Spleen (tissue), 11 donors: ENCODE measurements at regions not wholly inside any gene's neighbourhood (a gene's known extent, or its start where the extent isn't known, plus 50 kb on each side); places are given as distances from the start of the nearest gene placed in this dataset.
A peak's percentile ranks its signal among the peaks of the same experiment; 100 is the strongest.
"Not testable (repeated sequence)": the region's sequence is repeated elsewhere in the genome, so short reads cannot be mapped to it uniquely, and the experiment has no call there.

Source experiments
- DNase-seq: peaks from one replicate; pipeline ENCODE4 v3.0.0-alpha.2; 2020
- H3K27ac ChIP-seq, 8 donors: fragments of 200-600 bp; sonication (generic) in 7 of 8; 1 replicate in 4 of 8; 2 replicates in 4 of 8; pipeline versions ENCODE4 v1.5.0 to v1.8.0; 2016 to 2021; ENCODE audit warnings: inconsistent platforms in 4 of 8, mild to moderate bottlenecking in 4 of 8, moderate library complexity in 1 of 8
- H3K27me3 ChIP-seq, 7 donors: fragments of 200-600 bp; sonication (generic) in 6 of 7; replicated peaks in 1 of 7; 1 replicate in 4 of 7; 2 replicates in 3 of 7; pipeline versions ENCODE4 v1.5.0 to v1.8.0; 2016 to 2021; ENCODE audit warnings: inconsistent platforms in 3 of 7, mild to moderate bottlenecking in 1 of 7
- H3K36me3 ChIP-seq, 6 donors: fragments of 200-600 bp; sonication (generic) in 5 of 6; 1 replicate in 4 of 6; 2 replicates in 2 of 6; pipeline versions ENCODE4 v1.5.0 to v1.8.0; 2016 to 2021; ENCODE audit warnings: inconsistent platforms in 2 of 6
- H3K4me1 ChIP-seq, 6 donors: fragments of 200-600 bp; sonication (generic) in 5 of 6; 1 replicate in 3 of 6; 2 replicates in 3 of 6; pipeline versions ENCODE4 v1.5.0 to v1.8.0; 2016 to 2021; ENCODE audit warnings: inconsistent platforms in 3 of 6
- H3K4me3 ChIP-seq, 8 donors: fragments of 200-600 bp; sonication (generic) in 7 of 8; 1 replicate in 4 of 8; 2 replicates in 4 of 8; pipeline versions ENCODE4 v1.5.0 to v1.8.0; 2016 to 2021; ENCODE audit warnings: inconsistent platforms in 4 of 8, mild to moderate bottlenecking in 4 of 8, moderate library complexity in 2 of 8
- H3K9me3 ChIP-seq, 8 donors: fragments of 200-600 bp; sonication (generic) in 7 of 8; 1 replicate in 4 of 8; 2 replicates in 4 of 8; pipeline versions ENCODE4 v1.5.0 to v1.8.0; 2016 to 2021; ENCODE audit warnings: inconsistent platforms in 4 of 8
- CTCF ChIP-seq, 11 experiments: fragments of 200-600 bp in 7 of 11; fragments of 450-650 bp in 4 of 11; sonication (generic) in 4 of 11; IDR thresholded peaks in 8 of 11; conservative IDR thresholded peaks in 3 of 11; 1 replicate in 7 of 11; 2 replicates in 4 of 11; pipeline versions ENCODE4 v1.4.0 to v1.8.0; 2016 to 2021; ENCODE audit warnings: antibody characterized with exemption in 11 of 11, inconsistent platforms in 4 of 11, mild to moderate bottlenecking in 1 of 11
- POLR2A ChIP-seq, 3 donors: fragments of 450-650 bp; IDR thresholded peaks; one replicate each; pipeline ENCODE4 v1.5.1; 2017; ENCODE audit warnings: antibody characterized with exemption in 3 of 3, mild to moderate bottlenecking in 1 of 3
- POLR2AphosphoS5 ChIP-seq, 3 donors: sonication (generic); formaldehyde crosslinking; IDR thresholded peaks; one replicate each; pipeline ENCODE4 v1.5.1; 2017; ENCODE audit warnings: antibody characterized with exemption in 3 of 3
- WGBS, 5 donors: extraction: QIAGEN DNeasy Blood & Tissue Kit in 3 of 5; methylation state at CpG; one replicate each; pipeline versions ENCODE4 v1.1.5 to v1.1.7; 2013 to 2018; 5-methylcytosine and 5-hydroxymethylcytosine counted together
- intact Hi-C: fragments of 100-400 bp; cut with DNase I; formaldehyde crosslinking; loops from one replicate; pipeline ENCODE4 v1.15.0; 2023; ENCODE audit warnings: low total_unique reads
- donor health status: healthy with polysubstance abuse.
- donor health status: DM: no; HTN: no; CAD: no; lungs with moderate emphysema.
- donor health status: DM: no; HTN: no; CAD: no.
- donor health status: Bipolar disorder and iron deficiency.
- donor health status: healthy.
- donor health status: DM: no; HTN: no; CAD: no.
- donor health status: DM: yes; HTN: yes; CAD: no.

DNA sequence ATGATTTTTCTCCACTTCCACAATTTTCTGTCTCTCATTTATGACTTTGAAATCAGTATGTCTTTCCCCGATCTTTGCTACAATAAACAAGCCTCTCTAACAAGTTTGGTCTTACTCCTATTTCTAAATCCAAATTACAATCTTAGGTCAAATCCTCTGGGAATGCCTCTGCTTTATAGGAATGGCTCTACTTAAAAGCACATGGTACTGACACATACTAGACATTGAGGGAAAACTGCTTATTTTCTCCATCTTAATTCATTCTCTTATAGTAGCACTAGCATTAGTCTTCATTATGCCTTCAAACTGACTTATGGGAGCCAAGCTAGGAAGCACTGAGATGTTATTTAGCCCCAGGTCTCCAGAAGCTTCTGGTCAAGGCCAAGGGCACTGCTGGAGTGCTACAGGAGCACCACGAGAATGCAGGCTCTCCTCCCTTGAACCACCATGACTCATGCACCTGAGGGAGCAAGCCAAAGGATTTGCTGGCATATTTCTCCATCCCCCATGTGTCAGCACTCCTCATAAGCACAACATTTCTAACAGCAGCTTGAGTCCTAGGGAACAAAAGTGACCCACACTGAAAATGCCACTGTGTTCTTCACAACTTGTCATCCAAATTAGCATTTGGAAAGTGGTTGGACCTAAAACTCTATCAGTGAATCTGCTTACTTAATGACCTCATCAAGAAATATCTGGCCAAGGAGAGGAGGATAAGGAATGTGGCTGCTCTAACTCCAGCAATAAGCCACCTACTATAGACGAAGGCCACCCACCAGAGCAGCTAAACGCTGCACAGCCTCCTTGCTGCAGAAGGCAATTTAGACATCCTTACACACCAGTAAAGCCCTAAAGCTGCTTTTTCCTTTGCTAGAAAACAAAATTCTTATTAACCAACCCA, 156.8 kb upstream of the KCNQ5 start:
- Histone ChIP-seq H3K36me3 (no peaks in the 10 kb centered on the region), H3K27me3 (peaks cover 0 to 15% (median 0%) of the 10 kb centered on the region in 7 donors), H3K4me3 (no peak overlapping the region), H3K27ac (no peak overlapping the region), H3K9me3 (no peaks in the 10 kb centered on the region), H3K4me1 (no peaks in the 10 kb centered on the region)
- 59 to 87% (median 76%) methylated on average over 4 of the region's 4 CpGs for WGBS, 5 donors
- no peak for DNase-seq
- TF ChIP-seq POLR2AphosphoS5 (IDR thresholded peaks at IDR 0.05), result no peak
- TF ChIP-seq CTCF (IDR thresholded peaks at IDR 0.05 in 8 of 11, conservative IDR thresholded peaks at IDR 0.05 in 3 of 11), result no peak
- no peak for TF ChIP-seq POLR2A (IDR thresholded peaks at IDR 0.05)
- intact Hi-C loops, result no loop called here

DNA sequence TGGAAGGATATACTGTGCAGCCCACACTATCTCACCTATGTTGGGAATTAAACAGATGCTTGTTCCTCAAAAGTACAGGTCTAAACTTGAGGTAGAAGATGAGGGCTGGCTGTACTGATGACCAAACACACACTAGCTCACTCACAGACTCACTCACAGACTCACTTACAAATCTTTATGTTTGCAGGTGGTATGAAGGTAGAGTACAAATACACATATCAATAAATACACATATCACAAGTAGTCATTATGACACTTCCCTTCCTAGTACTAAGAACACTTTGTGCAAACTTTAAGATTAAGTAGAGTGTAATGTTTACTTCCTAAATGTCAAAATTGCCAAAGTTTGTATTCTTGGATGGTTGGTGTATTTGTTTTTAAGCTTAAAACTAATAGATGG, 155.4 kb upstream of the KCNQ5 start:
- intact Hi-C loops, result no loop called here
- Histone ChIP-seq H3K27ac (no peak overlapping the region), H3K4me1 (no peaks in the 10 kb centered on the region), H3K36me3 (no peaks in the 10 kb centered on the region), H3K9me3 (no peaks in the 10 kb centered on the region), H3K4me3 (no peak overlapping the region), H3K27me3 (peaks cover 0 to 15% (median 0%) of the 10 kb centered on the region in 7 donors)
- DNase-seq, result no peak
- TF ChIP-seq CTCF (IDR thresholded peaks at IDR 0.05 in 8 of 11, conservative IDR thresholded peaks at IDR 0.05 in 3 of 11), result no peak
- TF ChIP-seq POLR2A (IDR thresholded peaks at IDR 0.05), result no peak
- no peak for TF ChIP-seq POLR2AphosphoS5 (IDR thresholded peaks at IDR 0.05)

GRCh38 chr6:72466971-72467566, 154.8 kb upstream of the KCNQ5 start:
- H3K36me3 ChIP-seq, result no peaks in the 10 kb centered on the region
- DNase-seq, result no peak
- no peaks in the 10 kb centered on the region for H3K4me1 ChIP-seq
- H3K4me3 ChIP-seq, result no peak overlapping the region
- no peaks in the 10 kb centered on the region for H3K9me3 ChIP-seq
- TF ChIP-seq CTCF (IDR thresholded peaks at IDR 0.05 in 8 of 11, conservative IDR thresholded peaks at IDR 0.05 in 3 of 11) (no peak), POLR2A (IDR thresholded peaks at IDR 0.05) (no peak), POLR2AphosphoS5 (IDR thresholded peaks at IDR 0.05) (no peak)
- intact Hi-C loops, result no loop called here
- no peak overlapping the region for H3K27ac ChIP-seq
- H3K27me3 ChIP-seq, result peaks cover 0 to 12% (median 0%) of the 10 kb centered on the region in 7 donors

- H3K4me3 ChIP-seq, H3K27me3 ChIP-seq, intact Hi-C loops, H3K36me3 ChIP-seq, H3K4me1 ChIP-seq, H3K27ac ChIP-seq, H3K9me3 ChIP-seq: not testable (repeated sequence)
- DNase-seq, result peak; percentile 66
- 91 to 95% (median 93%) methylated on average over 21 of the region's 21 CpGs for WGBS, 5 donors
Observed at GRCh38 chr6:72469406-72469983, 152.4 kb upstream of the KCNQ5 start.
